ENCODE measurements at regions not wholly inside any gene's neighbourhood (a gene's known extent, or its start where the extent isn't known, plus 50 kb on each side); places are given as distances from the start of the nearest gene placed in this dataset.

GRCh38 chr12:88895634-88896033 lies 315.4 kb upstream of the KITLG start:
- TF ChIP-seq EP300 (IDR thresholded peaks at IDR 0.05) (no peak), CTCF (IDR thresholded peaks at IDR 0.05) (no peak)

All from ovary (tissue), 3 donors.